HS-27A (cell line): ENCODE measurements at regions not wholly inside any gene's neighbourhood (a gene's known extent, or its start where the extent isn't known, plus 50 kb on each side); places are given as distances from the start of the nearest gene placed in this dataset.
"Not testable (repeated sequence)": the region's sequence is repeated elsewhere in the genome, so short reads cannot be mapped to it uniquely, and the experiment has no call there.

Source experiments
- DNase-seq: peaks from one replicate; pipeline ENCODE4 v3.0.0-alpha.2; 2012; ENCODE audit warnings: low read depth, missing footprints

GRCh38 chr2:7094231-7094741 is 177.1 kb downstream of the RNF144A start:
- no peak for DNase-seq

- no peak for DNase-seq
These were observed 179.6 kb downstream of the RNF144A start for GRCh38 chr2:7096726-7097352.

- DNase-seq: no peak
These were observed 180.2 kb downstream of the RNF144A start for GRCh38 chr2:7097353-7097895.

- DNase-seq: no peak
These were observed 181.6 kb downstream of the RNF144A start for GRCh38 chr2:7098816-7099215.

GRCh38 chr2:7099687-7100086 is 182.5 kb downstream of the RNF144A start:
- DNase-seq: not testable (repeated sequence)

GRCh38 chr2:7102826-7103225 is 185.6 kb downstream of the RNF144A start:
- no peak for DNase-seq

- DNase-seq: no peak
These were observed 191.8 kb downstream of the RNF144A start for GRCh38 chr2:7108792-7109532.

GRCh38 chr2:7109533-7109885 is 192.3 kb downstream of the RNF144A start:
- no peak for DNase-seq

- DNase-seq: no peak
These were observed 194.4 kb downstream of the RNF144A start for GRCh38 chr2:7111626-7112025.

- DNase-seq: no peak
These were observed 198.2 kb downstream of the RNF144A start for GRCh38 chr2:7115364-7115763.

- no peak for DNase-seq
These were observed 198.7 kb downstream of the RNF144A start for GRCh38 chr2:7115906-7116305.

- DNase-seq: no peak
These were observed 199.3 kb downstream of the RNF144A start for GRCh38 chr2:7116511-7116910.

- no peak for DNase-seq
These were observed 199.9 kb downstream of the RNF144A start for GRCh38 chr2:7117076-7117475.

- DNase-seq: no peak
These were observed 201.5 kb downstream of the RNF144A start for GRCh38 chr2:7118606-7119131.

- no peak for DNase-seq
These were observed 202.1 kb downstream of the RNF144A start for GRCh38 chr2:7119132-7119835.

GRCh38 chr2:7121851-7122250 is 204.6 kb downstream of the RNF144A start:
- DNase-seq: no peak

- DNase-seq: no peak
These were observed 209.9 kb downstream of the RNF144A start for GRCh38 chr2:7127156-7127555.

- DNase-seq: no peak
These were observed 210.5 kb downstream of the RNF144A start for GRCh38 chr2:7127687-7128086.

GRCh38 chr2:7131261-7131660 is 214.0 kb downstream of the RNF144A start:
- no peak for DNase-seq

GRCh38 chr2:7132753-7133152 is 215.5 kb downstream of the RNF144A start:
- DNase-seq: no peak

GRCh38 chr2:7133521-7133920 is 216.3 kb downstream of the RNF144A start:
- DNase-seq: no peak

- DNase-seq: no peak
These were observed 223.1 kb downstream of the RNF144A start for GRCh38 chr2:7140306-7140705.

- DNase-seq: no peak
These were observed 228.5 kb downstream of the RNF144A start for GRCh38 chr2:7145707-7146106.
